NCI-H510A treated with DMSO at 0.1 percent for 48 hours (cell line): ENCODE measurements at regions not wholly inside any gene's neighbourhood (a gene's known extent, or its start where the extent isn't known, plus 50 kb on each side); places are given as distances from the start of the nearest gene placed in this dataset.
"Not testable (repeated sequence)": the region's sequence is repeated elsewhere in the genome, so short reads cannot be mapped to it uniquely, and the experiment has no call there.

Experiments
- DNase-seq: peaks from one replicate; lab custom pipeline; 2025; lab: John Stamatoyannopoulos, UW

- DNase-seq: no peak
Observed at GRCh38 chr6:63477422-63478040, 94.7 kb upstream of the LOC128125822 start.

- no peak for DNase-seq
Observed at GRCh38 chr6:63478734-63479133, 93.5 kb upstream of the LOC128125822 start.

- no peak for DNase-seq
Observed at GRCh38 chr6:63486196-63486595, 86.1 kb upstream of the LOC128125822 start.

GRCh38 chr6:63487103-63487813 lies 85.0 kb upstream of the LOC128125822 start:
- no peak for DNase-seq

- no peak for DNase-seq
Observed at GRCh38 chr6:63491119-63491518, 81.2 kb upstream of the LOC128125822 start.

- no peak for DNase-seq
Observed at GRCh38 chr6:63492476-63492875, 79.8 kb upstream of the LOC128125822 start.

GRCh38 chr6:63493557-63493956 lies 78.7 kb upstream of the LOC128125822 start:
- DNase-seq: no peak

GRCh38 chr6:63496361-63496804 lies 75.9 kb upstream of the LOC128125822 start:
- DNase-seq: no peak

GRCh38 chr6:63502156-63502555 lies 70.1 kb upstream of the LOC128125822 start:
- no peak for DNase-seq

GRCh38 chr6:63503199-63503598 lies 69.1 kb upstream of the LOC128125822 start:
- DNase-seq: no peak

GRCh38 chr6:63504777-63505384 lies 67.4 kb upstream of the LOC128125822 start:
- no peak for DNase-seq

- DNase-seq: no peak
Observed at GRCh38 chr6:63507096-63507495, 65.2 kb upstream of the LOC128125822 start.

- no peak for DNase-seq
Observed at GRCh38 chr6:63509652-63510352, 62.5 kb upstream of the LOC128125822 start.

GRCh38 chr6:63510353-63510686 lies 62.0 kb upstream of the LOC128125822 start:
- no peak for DNase-seq

GRCh38 chr6:63510849-63511248 lies 61.4 kb upstream of the LOC128125822 start:
- DNase-seq: no peak

GRCh38 chr6:63514488-63515173 lies 57.6 kb upstream of the LOC128125822 start:
- no peak for DNase-seq

- not testable (repeated sequence) for DNase-seq
Observed at GRCh38 chr6:63515227-63515626, 57.1 kb upstream of the LOC128125822 start.

- DNase-seq: no peak
Observed at GRCh38 chr6:63516186-63516944, 55.9 kb upstream of the LOC128125822 start.

GRCh38 chr6:63517221-63517620 lies 55.1 kb upstream of the LOC128125822 start:
- DNase-seq: no peak

- no peak for DNase-seq
Observed at GRCh38 chr6:63521475-63522210, 50.6 kb upstream of the LOC128125822 start.
